Endodermal cell (in vitro differentiated cells): ENCODE measurements at regions not wholly inside any gene's neighbourhood (a gene's known extent, or its start where the extent isn't known, plus 50 kb on each side); places are given as distances from the start of the nearest gene placed in this dataset.

Experiments used
- DNase-seq: peaks from one replicate; pipeline ENCODE4 v3.0.0-alpha.2; 2017
- H3K27ac ChIP-seq: 2 replicates; pipeline ENCODE4 v1.5.1; 2013; ENCODE audit warnings: mild to moderate bottlenecking, low read depth, low read length, moderate library complexity
- H3K27me3 ChIP-seq: 2 replicates; pipeline ENCODE4 v1.6.1; 2013; ENCODE audit warnings: mild to moderate bottlenecking, low read length, moderate library complexity; ENCODE audit not compliant: insufficient read depth, control insufficient read depth, poor library complexity, severe bottlenecking
- H3K36me3 ChIP-seq: 2 replicates; pipeline ENCODE4 v1.7.0; 2013; ENCODE audit warnings: mild to moderate bottlenecking, low read length, moderate library complexity; ENCODE audit not compliant: control insufficient read depth, insufficient read depth
- H3K4me1 ChIP-seq: one replicate; pipeline ENCODE4 v1.7.0; 2013; ENCODE audit warnings: low read length; ENCODE audit not compliant: control insufficient read depth, insufficient read depth
- H3K4me3 ChIP-seq: 2 replicates; pipeline ENCODE4 v1.5.1; 2013; ENCODE audit warnings: mild to moderate bottlenecking, low read length, moderate library complexity
- H3K9ac ChIP-seq: 2 replicates; pipeline ENCODE4 v1.6.1; 2013; ENCODE audit warnings: mild to moderate bottlenecking, low read length, moderate library complexity; ENCODE audit not compliant: poor library complexity, severe bottlenecking; ENCODE audit errors: extremely low read depth
- H3K9me3 ChIP-seq: 2 replicates; pipeline ENCODE4 v1.6.1; 2013; ENCODE audit warnings: mild to moderate bottlenecking, low read length, moderate library complexity; ENCODE audit not compliant: control insufficient read depth
- H3K27ac Mint-ChIP-seq: 2 replicates; pipeline ENCODE4 v1.8.0; 2020; ENCODE audit warnings: mixed read lengths
- H3K27me3 Mint-ChIP-seq: 2 replicates; pipeline ENCODE4 v1.8.0; 2021; ENCODE audit warnings: mild to moderate bottlenecking, mixed read lengths; ENCODE audit not compliant: insufficient read depth
- H3K36me3 Mint-ChIP-seq: 2 replicates; pipeline ENCODE4 v1.8.0; 2020; ENCODE audit warnings: low read depth, mixed read lengths
- H3K4me1 Mint-ChIP-seq: 2 replicates; pipeline ENCODE4 v1.8.0; 2020; ENCODE audit warnings: mixed read lengths
- H3K4me3 Mint-ChIP-seq: 2 replicates; pipeline ENCODE4 v1.8.0; 2020; ENCODE audit warnings: mild to moderate bottlenecking, moderate library complexity, mixed read lengths
- H3K9me3 Mint-ChIP-seq: 2 replicates; pipeline ENCODE4 v1.8.0; 2020; ENCODE audit warnings: mild to moderate bottlenecking, mixed read lengths
- CTCF ChIP-seq: fragments of 200-600 bp; sonication (generic); conservative IDR thresholded peaks from 2 replicates; pipeline ENCODE4 v1.5.0; 2021; ENCODE audit warnings: antibody characterized with exemption, mild to moderate bottlenecking
- WGBS, 2 experiments: methylation state at CpG; one replicate each; pipeline versions ENCODE4 v1.1.5 to v1.1.7; 2013; ENCODE audit warnings: missing lambda C conversion rate in 2 of 2, mixed read lengths in 1 of 2; ENCODE audit not compliant: insufficient coverage in 1 of 2, insufficient read length in 1 of 2; 5-methylcytosine and 5-hydroxymethylcytosine counted together

GRCh38 chr22:48781868-48782267 lies 1045.8 kb downstream of the BRD1 start:
- TF ChIP-seq CTCF, result no peak
- H3K4me3 Mint-ChIP-seq, result no peak overlapping the region
- Histone ChIP-seq H3K9ac (no peak overlapping the region), H3K27ac (no peak overlapping the region), H3K27me3 (no peaks in the 10 kb centered on the region), H3K4me1 (no peaks in the 10 kb centered on the region), H3K36me3 (no peaks in the 10 kb centered on the region), H3K4me3 (no peak overlapping the region), H3K9me3 (peaks cover 3% of the 10 kb centered on the region)
- peak; percentile 20 for DNase-seq
- H3K36me3 Mint-ChIP-seq, result no peaks in the 10 kb centered on the region
- H3K27ac Mint-ChIP-seq, result no peak overlapping the region
- H3K4me1 Mint-ChIP-seq, result no peaks in the 10 kb centered on the region
- H3K27me3 Mint-ChIP-seq, result no peaks in the 10 kb centered on the region
- 94 to 97% methylated on average over 11 to 12 of the region's 12 CpGs for WGBS, 2 experiments
- peaks cover 11% of the 10 kb centered on the region for H3K9me3 Mint-ChIP-seq

- WGBS, 2 experiments, result 94 to 100% methylated on average over 4 to 14 of the region's 14 CpGs
- H3K9me3 ChIP-seq, result peaks cover 6% of the 10 kb centered on the region
- H3K36me3 ChIP-seq, result no peaks in the 10 kb centered on the region
- DNase-seq, result peak; percentile 10
- H3K4me3 ChIP-seq, result no peak overlapping the region
- Mint-ChIP-seq H3K4me1 (no peaks in the 10 kb centered on the region), H3K27me3 (no peaks in the 10 kb centered on the region), H3K9me3 (peaks cover 13% of the 10 kb centered on the region), H3K4me3 (no peak overlapping the region), H3K27ac (no peak overlapping the region), H3K36me3 (no peaks in the 10 kb centered on the region)
- no peak overlapping the region for H3K27ac ChIP-seq
- no peaks in the 10 kb centered on the region for H3K4me1 ChIP-seq
- no peak overlapping the region for H3K9ac ChIP-seq
- no peaks in the 10 kb centered on the region for H3K27me3 ChIP-seq
- no peak for TF ChIP-seq CTCF
Observed at GRCh38 chr22:48781391-48781790, 1046.3 kb downstream of the BRD1 start.

- Histone ChIP-seq H3K36me3 (no peaks in the 10 kb centered on the region), H3K4me1 (no peaks in the 10 kb centered on the region), H3K27ac (no peak overlapping the region), H3K4me3 (no peak overlapping the region), H3K27me3 (no peaks in the 10 kb centered on the region), H3K9me3 (peaks cover 11% of the 10 kb centered on the region), H3K9ac (no peak overlapping the region)
- H3K27me3 Mint-ChIP-seq, result no peaks in the 10 kb centered on the region
- H3K4me1 Mint-ChIP-seq, result no peaks in the 10 kb centered on the region
- no peak overlapping the region for H3K27ac Mint-ChIP-seq
- H3K36me3 Mint-ChIP-seq, result no peaks in the 10 kb centered on the region
- H3K9me3 Mint-ChIP-seq, result peaks cover 18% of the 10 kb centered on the region
- no peak for TF ChIP-seq CTCF
- peak; percentile 17 for DNase-seq
- 88 to 89% methylated on average over 10 to 19 of the region's 19 CpGs for WGBS, 2 experiments
- no peak overlapping the region for H3K4me3 Mint-ChIP-seq
Observed at GRCh38 chr22:48780597-48781277, 1046.9 kb downstream of the BRD1 start.
